ENCODE measurements at regions not wholly inside any gene's neighbourhood (a gene's known extent, or its start where the extent isn't known, plus 50 kb on each side); places are given as distances from the start of the nearest gene placed in this dataset.

DNA sequence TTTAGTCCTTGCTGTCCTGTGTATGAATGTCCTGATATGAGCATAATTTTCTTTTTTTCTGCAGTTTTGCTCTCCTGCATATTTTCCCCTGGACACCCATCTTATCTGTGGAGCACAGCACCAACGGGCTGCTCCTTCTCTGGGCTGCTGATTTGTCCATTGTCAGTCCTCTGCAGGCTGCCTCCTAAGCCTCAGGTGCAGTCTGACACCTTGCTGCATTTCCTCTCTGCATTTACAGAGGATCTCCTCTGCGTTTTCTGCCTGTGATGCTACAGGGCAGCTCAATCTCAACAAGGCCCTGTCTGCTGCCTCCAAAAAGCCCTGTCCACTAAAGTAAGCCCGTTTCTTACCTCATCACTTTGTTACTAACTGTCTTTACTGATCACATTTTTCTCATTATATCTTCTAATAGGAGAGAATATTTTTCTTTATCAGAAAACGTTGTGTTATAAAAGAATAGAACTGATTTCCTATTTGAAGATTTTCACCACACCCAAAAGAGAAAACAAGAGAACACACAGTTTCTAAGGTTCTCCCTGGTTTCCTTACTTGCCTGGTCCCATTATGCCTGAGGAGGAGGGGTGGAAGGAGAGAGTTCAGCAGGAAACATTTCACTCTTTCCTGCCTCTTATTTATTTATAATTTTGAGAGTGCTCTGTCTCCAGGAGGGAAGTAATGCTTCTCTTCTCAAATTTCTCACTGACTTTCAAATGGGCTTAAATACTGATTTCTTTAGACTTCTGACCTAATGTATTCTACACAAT, 65.6 kb upstream of the TDRD3 start:
- Histone ChIP-seq H3K4me3 (no peak overlapping the region), H3K27ac (no peak overlapping the region), H3K27me3 (no peaks in the 10 kb centered on the region), H3K9me3 (no peaks in the 10 kb centered on the region), H3K4me1 (peaks cover 0 to 24% (median 6%) of the 10 kb centered on the region in 4 donors), H3K36me3 (no peaks in the 10 kb centered on the region)
- no peak for DNase-seq
- WGBS, 2 donors (ENCODE audit: low coverage in 1 of 2) = 42 to 48% methylated on average over 4 of the region's 4 CpGs
- in situ Hi-C loops (cut with MboI; ENCODE audit: low pct_ligation_motif_present in 1 of 4, low pct_unique_long_range_greater_than_20kb in 1 of 4, low sequenced_read_pairs in 3 of 4) (loop anchor here in 2 of 4 donors (10.0 to 25.0 kb wide), 3 partner anchors 644 to 944 kb away; no protein-coding TSS in a partner anchor), intact Hi-C loops (cut with DNase I; ENCODE audit: low total_unique reads) (no loop called here)
- TF ChIP-seq POLR2A (IDR thresholded peaks at IDR 0.05) = no peak
- TF ChIP-seq EP300 (IDR thresholded peaks at IDR 0.05; ENCODE audit: low read depth) = no peak
- no peak for TF ChIP-seq POLR2AphosphoS5 (IDR thresholded peaks at IDR 0.05)
- TF ChIP-seq, protein P1, sequence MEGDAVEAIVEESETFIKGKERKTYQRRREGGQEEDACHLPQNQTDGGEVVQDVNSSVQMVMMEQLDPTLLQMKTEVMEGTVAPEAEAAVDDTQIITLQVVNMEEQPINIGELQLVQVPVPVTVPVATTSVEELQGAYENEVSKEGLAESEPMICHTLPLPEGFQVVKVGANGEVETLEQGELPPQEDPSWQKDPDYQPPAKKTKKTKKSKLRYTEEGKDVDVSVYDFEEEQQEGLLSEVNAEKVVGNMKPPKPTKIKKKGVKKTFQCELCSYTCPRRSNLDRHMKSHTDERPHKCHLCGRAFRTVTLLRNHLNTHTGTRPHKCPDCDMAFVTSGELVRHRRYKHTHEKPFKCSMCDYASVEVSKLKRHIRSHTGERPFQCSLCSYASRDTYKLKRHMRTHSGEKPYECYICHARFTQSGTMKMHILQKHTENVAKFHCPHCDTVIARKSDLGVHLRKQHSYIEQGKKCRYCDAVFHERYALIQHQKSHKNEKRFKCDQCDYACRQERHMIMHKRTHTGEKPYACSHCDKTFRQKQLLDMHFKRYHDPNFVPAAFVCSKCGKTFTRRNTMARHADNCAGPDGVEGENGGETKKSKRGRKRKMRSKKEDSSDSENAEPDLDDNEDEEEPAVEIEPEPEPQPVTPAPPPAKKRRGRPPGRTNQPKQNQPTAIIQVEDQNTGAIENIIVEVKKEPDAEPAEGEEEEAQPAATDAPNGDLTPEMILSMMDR (IDR thresholded peaks at IDR 0.05) = no peak

DNA sequence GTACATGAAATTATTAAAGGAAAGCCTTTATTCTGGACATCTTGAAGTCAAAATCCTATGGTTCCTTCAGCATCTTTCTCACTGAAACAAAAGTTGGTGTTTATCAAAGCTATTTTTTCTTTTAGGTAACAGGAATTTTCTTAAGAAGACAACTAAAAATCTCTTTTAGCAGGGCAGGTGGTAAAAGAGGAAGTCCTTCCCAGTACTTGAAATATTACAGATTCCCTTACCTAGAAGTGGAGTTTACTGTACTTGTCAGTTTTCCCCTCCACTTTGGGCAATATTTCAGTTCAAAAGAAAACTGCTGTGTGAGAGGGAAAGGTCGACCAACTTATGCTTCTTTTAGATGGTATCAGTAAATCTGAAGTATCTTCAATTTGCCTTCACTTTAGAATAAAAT, 64.3 kb upstream of the TDRD3 start:
- Histone ChIP-seq H3K27ac (no peak overlapping the region), H3K9me3 (no peaks in the 10 kb centered on the region), H3K4me1 (peaks cover 0 to 19% (median 2%) of the 10 kb centered on the region in 4 donors), H3K36me3 (no peaks in the 10 kb centered on the region), H3K4me3 (no peak overlapping the region), H3K27me3 (no peaks in the 10 kb centered on the region)
- TF ChIP-seq POLR2A (IDR thresholded peaks at IDR 0.05) = no peak
- TF ChIP-seq, protein P1 (IDR thresholded peaks at IDR 0.05) = no peak
- no peak for TF ChIP-seq EP300 (IDR thresholded peaks at IDR 0.05; ENCODE audit: low read depth)
- no peak for TF ChIP-seq POLR2AphosphoS5 (IDR thresholded peaks at IDR 0.05)
- intact Hi-C loops (cut with DNase I; ENCODE audit: low total_unique reads) (no loop called here), in situ Hi-C loops (cut with MboI; ENCODE audit: low pct_ligation_motif_present in 1 of 4, low pct_unique_long_range_greater_than_20kb in 1 of 4, low sequenced_read_pairs in 3 of 4) (loop anchor here in 2 of 4 donors (10.0 to 25.0 kb wide), 3 partner anchors 645 to 945 kb away; no protein-coding TSS in a partner anchor)
- DNase-seq = no peak
- WGBS, 2 donors (ENCODE audit: low coverage in 1 of 2) = 61 to 90% methylated on average over 1 of the region's 1 CpG

GRCh38 chr13:60334310-60334709, 62.7 kb upstream of the TDRD3 start:
- peaks cover 0 to 11% (median 0%) of the 10 kb centered on the region in 4 donors for H3K4me1 ChIP-seq
- intact Hi-C loops (cut with DNase I; ENCODE audit: low total_unique reads) = no loop called here
- no peak for DNase-seq
- in situ Hi-C loops (cut with MboI; ENCODE audit: low pct_ligation_motif_present in 1 of 4, low pct_unique_long_range_greater_than_20kb in 1 of 4, low sequenced_read_pairs in 3 of 4) = loop anchor here in 2 of 4 donors (10.0 to 25.0 kb wide), 3 partner anchors 647 to 947 kb away; no protein-coding TSS in a partner anchor
- no peaks in the 10 kb centered on the region for H3K36me3 ChIP-seq
- H3K27me3 ChIP-seq = no peaks in the 10 kb centered on the region
- H3K9me3 ChIP-seq = no peaks in the 10 kb centered on the region
- TF ChIP-seq, protein P1 (IDR thresholded peaks at IDR 0.05) = no peak
- TF ChIP-seq POLR2AphosphoS5 (IDR thresholded peaks at IDR 0.05) = no peak
- no peak for TF ChIP-seq POLR2A (IDR thresholded peaks at IDR 0.05)
- no peak for TF ChIP-seq EP300 (IDR thresholded peaks at IDR 0.05; ENCODE audit: low read depth)
- 25% methylated on average over 1 of the region's 1 CpG for WGBS, 2 donors (ENCODE audit: low coverage in 1 of 2)
- no peak overlapping the region for H3K4me3 ChIP-seq
- H3K27ac ChIP-seq = no peak overlapping the region

DNA sequence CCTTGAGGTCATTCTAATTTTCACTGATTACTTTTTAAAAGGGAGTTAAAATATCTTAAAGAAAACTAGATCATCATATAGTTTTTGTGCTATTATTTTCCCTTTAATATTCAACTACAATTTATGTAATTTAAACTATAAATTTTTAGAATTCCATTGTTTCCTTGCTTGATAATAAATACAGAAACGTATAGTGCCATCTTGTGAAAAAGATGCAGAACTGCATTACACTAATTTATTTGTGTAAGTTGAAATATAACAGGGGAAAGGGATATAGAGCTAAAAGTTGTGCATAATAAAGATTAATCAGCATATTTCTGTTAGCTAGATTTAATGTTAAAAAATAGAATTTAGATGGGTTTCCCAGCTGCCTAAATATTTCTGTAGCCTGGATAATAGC, 61.5 kb upstream of the TDRD3 start:
- no peak for TF ChIP-seq POLR2A (IDR thresholded peaks at IDR 0.05)
- no peak for TF ChIP-seq POLR2AphosphoS5 (IDR thresholded peaks at IDR 0.05)
- no peak for TF ChIP-seq EP300 (IDR thresholded peaks at IDR 0.05; ENCODE audit: low read depth)
- TF ChIP-seq, protein P1 (IDR thresholded peaks at IDR 0.05) = peak; percentile 46 to 61 (median 51)
- Histone ChIP-seq H3K9me3 (no peaks in the 10 kb centered on the region), H3K4me3 (no peak overlapping the region), H3K27ac (no peak overlapping the region), H3K4me1 (peaks cover 0 to 11% (median 0%) of the 10 kb centered on the region in 4 donors), H3K36me3 (no peaks in the 10 kb centered on the region), H3K27me3 (no peaks in the 10 kb centered on the region)
- intact Hi-C loops (cut with DNase I; ENCODE audit: low total_unique reads) (no loop called here), in situ Hi-C loops (cut with MboI; ENCODE audit: low pct_ligation_motif_present in 1 of 4, low pct_unique_long_range_greater_than_20kb in 1 of 4, low sequenced_read_pairs in 3 of 4) (loop anchor here in 2 of 4 donors (10.0 to 25.0 kb wide), 3 partner anchors 648 to 948 kb away; no protein-coding TSS in a partner anchor)
- WGBS, 2 donors (ENCODE audit: low coverage in 1 of 2) = 0% methylated on average over 1 of the region's 1 CpG
- no peak for DNase-seq

Data from transverse colon (tissue), 4 donors.